ENCODE measurements at regions not wholly inside any gene's neighbourhood (a gene's known extent, or its start where the extent isn't known, plus 50 kb on each side); places are given as distances from the start of the nearest gene placed in this dataset.
"Not testable (repeated sequence)": the region's sequence is repeated elsewhere in the genome, so short reads cannot be mapped to it uniquely, and the experiment has no call there.

DNA sequence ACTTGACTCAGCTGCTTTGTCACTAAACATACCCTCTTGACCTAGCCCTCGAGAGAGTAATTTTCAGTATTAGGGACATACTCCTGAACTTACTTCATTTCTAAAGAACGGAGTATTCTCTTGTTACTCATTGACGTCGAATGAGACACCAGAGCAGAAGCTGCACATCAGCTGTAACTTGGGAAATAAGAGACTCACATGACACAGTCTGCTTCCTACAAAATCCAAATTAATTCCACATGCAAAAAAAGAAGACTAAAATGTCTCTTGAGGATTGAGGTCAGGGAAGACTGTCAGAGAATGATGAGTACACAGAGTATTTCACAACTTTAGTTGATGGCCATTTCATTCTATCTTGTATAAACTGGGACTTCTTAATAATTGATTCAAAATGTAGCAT lies 114.7 kb upstream of the EGFR start:
- no peak for DNase-seq

DNA sequence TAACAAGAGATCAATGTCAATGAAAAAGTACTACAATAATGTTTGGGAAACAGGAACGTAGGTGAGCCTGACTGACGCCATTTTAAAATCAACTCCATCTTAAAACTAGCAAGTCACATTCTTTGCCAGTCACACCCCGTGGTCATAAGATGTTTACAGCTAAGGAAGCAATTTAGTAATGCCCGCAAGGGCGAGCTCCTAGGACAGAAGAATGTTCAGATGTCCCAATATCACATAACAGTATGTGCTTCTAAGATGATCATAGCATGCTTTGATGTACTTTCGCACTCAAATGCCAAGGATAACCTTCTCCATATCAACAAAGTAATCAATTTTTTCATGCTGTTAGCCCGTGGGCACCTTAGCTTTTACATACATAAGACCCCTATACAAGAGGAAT lies 113.8 kb upstream of the EGFR start:
- DNase-seq, result no peak

DNA sequence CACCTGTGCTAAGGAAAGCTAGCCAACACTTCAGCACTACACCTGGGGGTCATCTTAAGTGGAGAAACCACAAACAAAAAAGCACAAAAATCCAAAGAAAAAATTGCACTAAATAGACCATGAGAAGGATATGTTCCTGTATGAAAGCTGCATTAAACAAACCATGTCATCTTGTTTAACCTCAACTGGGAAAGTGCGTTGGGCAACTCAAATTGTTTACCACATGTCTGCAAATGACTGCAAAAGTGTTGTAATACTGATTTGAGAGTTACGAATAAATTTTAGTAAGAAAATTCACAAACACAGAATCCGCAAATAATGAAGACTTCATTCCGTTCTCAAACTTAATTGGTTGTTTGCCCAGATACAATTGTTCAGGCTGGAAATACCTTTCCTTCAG lies 111.9 kb upstream of the EGFR start:
- DNase-seq, result no peak

DNA sequence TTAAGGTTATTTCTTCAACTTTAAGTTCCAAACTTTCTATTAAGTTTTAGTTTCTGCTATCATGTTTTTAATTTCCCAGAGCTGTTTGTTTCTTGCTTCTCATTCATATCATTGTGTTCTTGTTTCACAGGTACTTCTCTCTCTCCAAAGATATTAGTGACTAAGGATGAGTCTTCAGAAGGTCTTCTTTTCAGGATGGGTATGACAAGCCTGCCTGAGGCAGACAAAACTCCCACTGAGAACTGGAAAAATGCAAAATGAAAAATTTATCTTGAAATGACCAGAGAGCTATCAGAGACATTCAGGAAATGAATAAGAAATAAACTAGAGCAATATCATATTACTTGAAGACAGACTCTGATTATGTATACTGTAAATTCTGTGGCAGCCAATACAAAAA lies 110.8 kb upstream of the EGFR start:
- DNase-seq, result no peak

DNA sequence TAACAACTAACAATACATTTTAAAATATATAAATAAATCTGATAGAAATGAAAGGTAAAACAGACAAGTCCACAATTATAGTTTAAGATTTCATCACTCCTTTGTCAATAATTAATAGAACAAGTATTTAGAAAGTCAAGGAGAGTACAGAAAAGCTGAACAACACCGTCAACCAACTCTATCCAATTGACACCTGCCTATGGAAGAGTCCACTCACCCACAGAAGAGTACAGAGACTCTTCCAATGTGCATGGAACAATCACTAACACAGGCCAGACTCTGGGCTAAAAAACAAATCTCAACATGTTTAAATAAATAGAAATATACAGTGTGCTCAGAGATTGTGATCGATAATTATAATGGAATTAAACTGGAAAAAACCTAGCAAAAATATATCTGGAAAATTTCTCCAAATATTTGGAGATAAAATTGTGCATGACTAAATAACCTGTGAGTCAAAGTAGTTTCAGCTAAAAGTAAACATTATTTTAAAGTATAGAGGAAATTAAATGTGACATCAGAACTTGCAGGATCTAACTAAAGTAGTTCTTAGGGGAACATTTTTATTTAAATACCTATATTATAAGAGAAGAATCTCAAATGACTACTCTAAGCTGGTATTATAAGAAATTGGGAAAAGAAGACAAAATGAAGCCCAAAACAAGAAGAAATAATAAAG lies 109.9 kb upstream of the EGFR start:
- DNase-seq, result no peak

DNA sequence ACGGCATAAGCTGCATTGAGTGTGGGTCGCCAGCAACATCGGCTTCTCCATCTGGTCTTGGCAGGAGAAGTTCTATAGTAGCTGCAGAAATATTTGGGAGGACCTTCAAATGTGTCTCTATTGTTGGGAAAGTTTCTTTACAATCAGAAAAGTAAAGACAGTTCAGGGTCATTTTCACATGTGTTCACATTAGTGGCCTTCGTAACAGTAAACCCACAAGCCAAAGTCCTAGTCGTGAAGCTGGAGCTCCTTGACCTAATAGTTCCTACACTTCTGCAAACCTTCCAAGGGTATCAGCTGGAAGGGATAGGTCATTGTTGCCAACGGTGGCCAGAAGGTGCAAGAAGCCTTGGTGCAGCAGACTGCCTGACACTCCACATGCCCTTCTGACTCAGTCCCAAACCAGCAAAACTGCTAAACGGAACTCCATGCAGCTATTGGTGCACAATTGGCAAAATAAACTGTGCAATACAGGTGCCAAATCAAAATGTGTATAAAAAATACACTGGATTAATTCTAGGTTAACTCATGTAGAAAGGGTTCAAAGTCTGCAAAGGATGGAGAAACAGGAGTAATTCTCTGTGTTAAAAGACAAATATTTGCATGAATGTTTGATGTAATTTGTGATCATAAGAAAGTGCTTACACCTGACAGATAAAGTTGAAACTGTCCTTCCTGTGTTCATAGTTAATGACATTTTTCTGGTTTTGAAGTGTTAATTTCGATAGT lies 102.8 kb upstream of the EGFR start:
- DNase-seq, result no peak

DNA sequence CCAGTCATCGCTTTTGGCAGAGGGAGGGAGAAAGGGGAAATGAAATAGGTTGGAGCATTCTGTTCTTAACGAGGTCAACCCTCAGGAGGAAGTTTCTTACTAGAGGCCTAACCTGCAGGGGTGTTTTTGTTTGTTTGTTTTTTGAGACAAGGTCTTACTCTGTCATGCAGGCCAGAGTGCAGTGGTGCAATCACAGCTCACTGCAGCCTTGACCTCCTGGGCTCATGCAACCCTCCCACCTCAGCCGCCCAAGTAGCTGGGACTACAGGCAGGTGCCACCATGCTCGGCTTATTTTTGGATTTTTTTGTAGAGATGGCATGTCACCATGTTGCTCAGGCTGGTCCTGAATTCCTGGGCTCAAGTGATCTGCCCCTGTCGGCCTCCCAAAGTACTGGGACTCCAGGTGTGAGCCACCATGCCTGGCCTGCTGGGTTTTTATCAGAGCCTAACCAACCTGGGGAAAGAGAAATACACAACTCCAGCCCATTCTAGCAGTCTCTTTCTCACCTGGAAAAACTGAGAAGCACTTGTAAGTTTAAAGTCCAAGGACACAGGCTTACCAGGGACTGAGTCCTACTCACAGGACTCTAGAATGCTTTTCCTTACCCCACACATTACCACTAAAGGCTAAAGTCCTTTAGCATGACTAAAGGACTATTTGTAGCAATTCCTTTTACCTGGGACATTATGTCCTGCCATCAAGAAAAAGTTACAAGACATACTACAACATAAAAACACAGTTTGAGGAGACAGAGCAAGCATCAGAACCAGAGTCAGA lies 101.0 kb upstream of the EGFR start:
- no peak for DNase-seq

DNA sequence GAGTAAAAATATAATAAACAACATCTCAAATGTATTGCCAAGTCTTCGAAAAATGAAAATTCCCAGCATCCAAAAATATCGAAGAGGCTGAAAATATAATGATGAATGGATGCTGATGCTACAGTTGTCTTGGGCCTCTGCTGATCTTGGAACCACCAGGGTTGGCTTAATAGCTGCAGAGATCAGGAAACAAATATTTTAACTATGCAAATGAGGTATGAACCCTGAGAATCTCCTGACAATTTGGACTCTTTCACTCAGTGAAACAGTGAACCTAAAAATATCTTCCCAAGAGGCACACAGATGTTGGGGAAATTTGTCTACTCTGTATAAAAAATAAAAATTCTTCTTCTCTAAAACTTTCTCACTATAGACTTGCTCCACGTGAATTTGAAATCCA lies 97.7 kb upstream of the EGFR start:
- DNase-seq, result no peak

DNA sequence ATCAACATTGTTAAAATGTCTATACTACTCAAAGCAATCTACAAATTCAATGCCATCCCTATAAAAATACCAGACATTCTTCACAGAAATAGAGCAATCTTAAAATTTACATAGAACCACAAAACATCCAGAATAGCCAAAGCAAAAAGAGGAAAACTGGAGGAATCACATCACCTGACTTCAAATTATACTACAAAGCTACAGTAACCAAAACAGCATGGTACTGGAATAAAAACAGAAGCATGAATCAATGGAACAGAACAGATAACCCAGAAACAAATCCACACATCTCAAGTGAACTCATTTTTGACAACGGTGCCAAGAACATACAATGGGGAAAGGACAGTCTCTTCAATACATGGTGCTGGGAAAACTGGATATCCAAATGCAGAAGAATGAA lies 87.3 kb upstream of the EGFR start:
- no peak for DNase-seq

DNA sequence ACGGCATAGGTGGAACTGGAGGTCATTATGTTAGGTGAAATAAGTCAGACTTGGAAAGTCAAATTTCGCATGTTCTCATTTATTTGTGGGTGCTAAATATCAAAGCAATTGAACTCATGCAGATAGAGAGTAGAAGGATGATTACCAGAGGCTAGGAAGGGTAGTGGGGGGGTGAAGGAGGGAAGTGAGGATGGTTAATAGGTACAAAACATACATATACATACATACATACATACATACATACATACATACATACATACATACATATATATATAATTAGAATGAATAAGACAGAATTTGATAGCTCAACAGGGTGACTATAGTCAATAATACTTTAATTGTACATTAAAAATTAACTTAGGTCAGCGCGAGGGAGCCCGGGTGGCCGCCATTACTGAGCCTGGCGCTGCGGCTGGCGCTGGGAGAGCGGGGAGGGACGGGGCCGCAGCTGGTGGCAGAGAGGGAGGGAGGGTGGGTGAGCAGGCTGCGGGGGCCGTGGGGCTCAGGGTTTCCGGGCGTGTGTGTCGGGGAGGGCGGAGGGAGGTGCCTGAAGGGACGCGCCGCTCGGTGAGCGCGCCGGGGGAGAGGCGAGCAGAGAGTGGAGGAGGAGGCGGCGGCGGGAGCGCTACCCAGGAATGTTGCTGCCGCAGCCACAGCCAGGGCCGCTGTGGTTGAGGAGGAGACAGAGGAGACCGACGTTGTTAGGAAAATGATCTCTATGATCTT lies 85.8 kb upstream of the EGFR start:
- DNase-seq, result no peak

DNA sequence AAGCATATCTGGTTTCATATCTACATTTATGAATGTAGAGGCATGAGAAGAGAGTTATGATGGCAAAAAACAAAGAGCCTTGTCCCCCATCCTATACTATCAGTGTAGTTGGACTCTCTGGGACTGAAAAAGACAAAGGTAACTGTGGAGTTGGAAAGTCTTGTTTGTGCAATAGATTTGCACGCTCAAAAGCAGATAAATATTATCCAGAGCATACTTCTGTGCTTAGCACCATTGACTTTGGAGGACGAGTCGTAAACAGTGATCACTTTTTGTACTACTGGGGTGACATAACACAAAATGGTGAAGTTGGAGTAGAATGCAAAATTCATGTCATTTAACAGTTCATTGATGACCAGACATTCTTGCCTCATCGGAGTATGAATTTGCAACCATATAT lies 85.2 kb upstream of the EGFR start:
- no peak for DNase-seq

DNA sequence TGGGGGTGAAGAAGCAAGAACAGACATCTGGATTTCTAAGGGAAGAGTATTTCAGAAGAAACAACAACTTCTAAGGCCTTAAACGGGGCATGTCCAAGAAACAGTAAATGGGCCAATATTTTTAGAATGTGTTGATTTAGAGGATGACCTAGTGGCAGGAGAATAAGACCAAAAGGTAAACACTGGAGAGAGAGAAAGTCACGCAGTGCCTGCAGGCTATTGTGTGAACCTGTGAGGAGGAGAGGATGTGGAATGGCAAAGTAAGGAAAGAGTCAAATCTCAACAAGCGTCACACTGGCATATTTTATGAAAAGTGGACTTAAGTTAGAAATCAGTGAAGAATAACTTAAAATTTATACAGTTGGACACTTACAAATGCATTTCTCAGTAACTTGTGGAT lies 78.1 kb upstream of the EGFR start:
- DNase-seq, result no peak

DNA sequence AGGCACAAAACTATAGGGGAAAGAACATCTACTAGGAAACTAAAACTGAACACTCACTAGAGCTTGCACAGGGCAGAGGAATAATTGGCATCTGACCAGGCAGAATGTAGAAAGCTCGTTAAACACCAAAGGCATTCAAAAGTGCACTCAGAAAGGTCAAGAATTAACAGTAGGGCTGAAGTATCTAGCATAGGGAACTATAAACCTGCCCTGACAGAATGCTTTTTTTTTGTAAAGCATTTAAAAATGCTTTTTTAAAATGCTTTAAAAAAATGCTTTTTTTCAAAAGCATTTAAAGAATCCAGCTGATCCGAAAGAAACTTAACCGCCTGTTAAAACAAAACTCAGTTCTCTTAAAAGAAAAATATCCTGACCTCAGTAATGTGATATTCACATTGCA lies 74.6 kb upstream of the EGFR start:
- no peak for DNase-seq

DNA sequence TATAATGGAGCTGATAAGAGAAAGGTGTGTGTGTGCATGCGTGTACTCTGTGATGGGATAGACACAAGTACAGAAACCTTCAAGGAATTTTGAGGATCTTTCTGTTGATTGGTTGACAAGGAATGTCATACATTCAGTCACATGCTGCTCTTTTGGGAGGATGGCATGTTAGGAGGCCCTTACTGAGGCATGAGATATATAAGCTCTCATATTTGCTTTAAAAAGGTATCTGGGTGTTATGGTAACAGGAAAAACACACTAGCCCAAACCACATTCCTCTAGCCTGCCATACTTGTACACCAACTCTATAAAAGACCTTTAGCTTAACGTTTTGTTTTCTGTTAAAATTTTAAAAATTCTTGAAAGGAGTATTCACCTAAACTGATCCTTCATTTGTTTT lies 72.5 kb upstream of the EGFR start:
- DNase-seq, result no peak

DNA sequence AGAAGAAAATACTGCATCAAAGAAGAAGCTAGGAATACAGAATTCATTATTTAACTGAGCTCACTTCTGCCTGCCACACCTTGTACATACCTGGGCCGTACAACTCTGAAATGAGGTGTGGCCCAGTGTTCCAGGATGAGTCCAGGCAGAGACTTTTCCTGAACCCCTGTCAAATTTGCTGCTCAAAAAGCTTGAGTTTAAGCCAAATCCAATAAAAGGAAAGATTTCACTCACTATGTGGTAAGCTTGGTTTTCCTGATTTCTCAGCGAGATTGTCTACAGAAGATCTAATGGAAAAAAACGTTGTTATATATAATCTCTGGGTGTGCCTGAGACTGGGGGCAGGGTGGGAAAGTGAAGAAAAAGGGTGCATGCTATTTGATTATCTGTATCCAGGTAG lies 72.1 kb upstream of the EGFR start:
- DNase-seq, result no peak

DNA sequence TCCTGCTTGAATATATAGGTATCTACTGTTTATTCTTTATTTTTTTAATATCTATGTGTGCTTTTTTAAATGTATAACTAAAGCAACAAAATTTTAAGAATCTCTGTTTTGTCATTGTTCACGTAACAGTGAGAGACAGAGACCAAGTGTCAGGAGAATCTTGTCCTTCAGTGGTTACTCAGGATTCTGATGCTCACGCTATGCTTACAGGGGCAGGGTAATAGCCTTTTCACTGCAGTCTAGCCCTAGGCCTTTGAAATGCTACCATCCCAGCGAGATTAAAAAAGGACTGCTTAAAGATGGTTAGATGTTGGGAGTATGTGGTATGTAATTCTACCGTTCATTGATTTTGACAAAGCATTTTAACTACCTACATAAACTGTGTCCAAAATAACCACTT lies 71.6 kb upstream of the EGFR start:
- no peak for DNase-seq

DNA sequence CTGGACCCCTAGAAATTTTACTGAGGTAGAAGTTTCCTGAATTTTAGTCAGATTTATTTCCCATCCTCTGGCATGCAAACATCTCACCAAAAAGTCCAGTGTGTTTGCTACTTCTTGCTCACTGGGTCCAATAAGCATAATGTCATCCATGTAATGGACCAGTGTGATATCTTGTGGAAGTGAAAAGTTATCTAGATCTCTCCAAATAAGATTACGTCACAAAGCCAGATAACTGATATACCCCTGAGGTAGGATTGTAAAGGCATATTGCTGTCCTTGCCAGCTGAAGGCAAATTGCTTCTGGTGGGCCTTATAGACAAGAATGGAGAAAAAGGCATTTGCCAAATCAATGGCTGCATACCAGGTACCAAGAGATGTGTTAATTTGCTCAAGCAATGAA lies 69.3 kb upstream of the EGFR start:
- DNase-seq, result not testable (repeated sequence)

DNA sequence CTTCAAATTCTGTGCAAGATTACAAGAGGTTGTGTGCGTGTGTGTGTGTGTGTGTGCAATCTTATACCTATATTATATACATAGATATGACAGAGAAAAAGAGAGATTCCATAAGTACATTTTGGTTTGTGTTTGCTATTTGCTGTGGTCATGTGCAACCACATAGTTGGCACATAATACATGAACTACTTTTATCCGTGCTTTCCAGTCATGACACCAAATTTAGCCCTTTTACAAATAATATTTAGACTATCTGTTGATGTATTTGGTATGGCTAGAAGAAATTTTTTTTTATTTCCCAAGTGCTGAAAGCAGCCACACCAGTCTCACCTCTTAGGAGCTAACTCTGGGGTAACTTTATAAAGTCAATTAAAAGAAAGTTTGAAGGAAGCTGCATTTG lies 63.5 kb upstream of the EGFR start:
- no peak for DNase-seq

DNA sequence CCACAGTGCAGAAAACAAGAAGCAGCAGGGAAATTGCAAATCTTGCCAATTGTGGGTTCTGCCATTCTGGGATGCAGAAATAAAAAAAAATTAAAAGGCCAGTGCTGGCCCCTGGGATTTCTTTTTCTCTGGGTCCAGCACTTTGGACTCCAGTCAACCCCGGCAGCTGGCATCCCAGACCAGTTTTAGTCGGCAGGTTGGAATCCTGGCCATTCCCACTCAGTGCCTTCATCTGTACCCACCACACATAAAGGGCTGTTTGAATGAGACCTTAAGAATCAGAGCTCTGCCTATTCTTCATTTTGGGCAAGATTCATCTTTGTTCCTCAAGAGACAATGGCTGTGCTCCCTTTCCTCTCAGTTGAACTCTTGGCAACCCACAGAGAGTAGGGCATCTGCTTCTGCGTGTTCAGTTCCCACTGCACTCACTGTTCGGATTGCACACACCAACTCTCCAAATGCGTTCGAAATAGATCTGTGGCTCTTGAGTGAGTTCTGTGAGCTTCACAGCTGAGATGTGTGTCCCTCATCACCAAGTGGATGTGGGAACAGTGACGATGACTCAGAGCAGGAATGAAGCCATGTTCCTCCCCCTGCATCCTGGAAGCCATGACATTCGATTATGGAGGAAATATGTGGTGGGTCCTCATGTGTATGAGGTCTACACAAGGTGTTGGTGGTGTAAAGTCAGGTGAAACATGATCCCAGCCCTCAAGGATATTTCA lies 63.0 kb upstream of the EGFR start:
- no peak for DNase-seq

DNA sequence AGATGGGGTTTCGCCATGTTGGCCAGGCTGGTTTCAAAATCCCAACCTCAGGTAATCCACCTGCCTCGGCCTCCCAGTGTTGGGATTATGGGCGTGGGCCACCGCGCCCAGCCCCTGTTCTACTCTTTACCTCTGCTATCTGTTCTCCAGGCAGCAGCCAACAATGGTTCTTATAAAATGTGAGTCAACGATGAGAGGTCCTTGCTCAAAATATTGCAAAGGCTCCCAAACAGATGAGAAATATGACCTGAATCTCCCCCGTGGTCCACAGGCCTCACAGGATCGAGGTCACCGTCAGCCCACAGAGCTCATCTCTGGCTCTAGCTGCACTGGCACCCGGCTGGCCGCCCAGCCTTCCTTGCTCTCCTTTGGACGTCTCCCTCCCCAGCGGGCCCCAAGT lies 62.0 kb upstream of the EGFR start:
- no peak for DNase-seq

DNA sequence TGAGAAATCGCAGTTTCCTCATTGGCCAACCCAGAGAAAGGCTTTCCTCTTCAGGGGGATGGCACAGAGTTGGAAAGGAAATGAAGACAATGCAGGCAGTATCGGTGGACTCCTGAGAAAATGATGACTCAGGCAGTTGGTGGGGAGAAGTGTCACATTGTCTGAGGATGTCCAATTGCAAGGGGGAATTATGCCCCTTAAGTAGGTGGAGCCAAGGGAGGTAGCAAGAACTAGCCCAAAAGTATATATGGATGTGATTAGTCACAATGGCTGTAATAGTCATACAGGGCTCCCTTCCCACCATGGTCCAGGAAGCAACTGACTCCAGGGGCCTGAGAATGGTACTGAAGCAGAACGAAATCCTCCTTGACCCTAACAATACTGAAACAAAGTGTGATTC lies 58.3 kb upstream of the EGFR start:
- DNase-seq, result no peak

DNA sequence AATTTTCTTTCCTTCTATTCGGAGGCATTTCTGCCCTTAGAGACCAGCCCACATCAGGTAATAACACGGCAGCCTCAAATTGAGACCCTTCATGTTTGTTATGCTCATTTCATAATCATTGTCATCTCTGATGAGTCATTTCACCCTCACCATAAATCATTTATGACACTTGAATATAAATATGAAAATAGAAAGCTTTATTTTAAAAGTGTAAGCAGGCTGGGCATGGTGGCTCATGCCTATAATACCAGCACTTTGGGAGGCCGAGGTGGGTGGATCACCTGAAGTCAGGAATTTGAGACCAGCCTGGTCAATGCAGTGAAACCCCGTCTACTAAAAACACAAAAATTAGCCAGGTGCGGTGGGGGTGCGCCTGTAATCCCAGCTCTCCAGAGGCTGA lies 57.4 kb upstream of the EGFR start:
- DNase-seq, result no peak

DNA sequence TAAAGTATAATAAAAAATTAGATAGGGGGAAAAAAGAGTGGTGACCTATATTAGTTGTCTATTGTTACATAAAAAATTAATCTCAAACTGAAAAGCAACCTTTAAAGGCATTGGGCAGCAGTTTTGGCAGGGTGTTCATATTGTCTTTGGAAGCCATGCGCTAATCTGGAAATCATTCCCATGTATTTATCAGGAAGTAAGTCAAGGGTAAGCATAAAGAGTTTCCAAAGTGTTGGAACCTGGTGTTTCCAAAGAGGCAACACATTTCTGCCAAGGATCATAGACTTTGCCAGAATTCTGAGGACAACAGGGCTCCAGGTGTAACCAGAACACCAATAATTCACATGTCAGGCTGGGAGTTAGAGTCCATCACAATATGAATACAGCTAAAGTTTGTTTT lies 55.7 kb upstream of the EGFR start:
- no peak for DNase-seq
